Keratinocyte (primary cell): ENCODE measurements at regions not wholly inside any gene's neighbourhood (a gene's known extent, or its start where the extent isn't known, plus 50 kb on each side); places are given as distances from the start of the nearest gene placed in this dataset.

Experiments
- DNase-seq: peaks from one replicate; pipeline ENCODE4 v3.0.0-alpha.2; 2011; ENCODE audit warnings: low read depth, missing footprints, low spot score
- FAIRE-seq: peaks from 2 replicates; lab custom pipeline; 2011; peaks lifted over from hg19 to GRCh38; lab: Jason Lieb, UNC
- H2AFZ ChIP-seq: 2 replicates; pipeline ENCODE4 v1.6.0; 2012; ENCODE audit warnings: low read length, control low read depth, inconsistent platforms; ENCODE audit not compliant: control insufficient read depth
- H3K27ac ChIP-seq: 2 replicates; pipeline ENCODE4 v1.5.1; 2011; ENCODE audit warnings: low read length; ENCODE audit not compliant: control insufficient read depth, insufficient read depth
- H3K27me3 ChIP-seq: 3 replicates; pipeline ENCODE4 v1.6.0; 2011; ENCODE audit warnings: low read length; ENCODE audit not compliant: control insufficient read depth, insufficient read depth; ENCODE audit errors: extremely low read depth
- H3K36me3 ChIP-seq, 2 experiments: 2 replicates in 1 of 2; 3 replicates in 1 of 2; pipeline ENCODE4 v1.5.1; 2011; ENCODE audit warnings: low read length in 2 of 2, mild to moderate bottlenecking in 1 of 2; ENCODE audit not compliant: control insufficient read depth in 2 of 2, insufficient read depth in 2 of 2; ENCODE audit errors: extremely low read depth in 1 of 2
- H3K4me1 ChIP-seq: 3 replicates; pipeline ENCODE4 v1.5.1; 2011; ENCODE audit warnings: low read length; ENCODE audit not compliant: control insufficient read depth, insufficient read depth; ENCODE audit errors: extremely low read depth
- H3K4me2 ChIP-seq: 3 replicates; pipeline ENCODE4 v1.6.0; 2011; ENCODE audit warnings: low read depth, low read length; ENCODE audit not compliant: control insufficient read depth, insufficient read depth; ENCODE audit errors: extremely low read depth
- H3K4me3 ChIP-seq, 3 experiments: fragments of 200-600 bp in 1 of 3; sonication (generic) in 1 of 3; 2 replicates in 2 of 3; 3 replicates in 1 of 3; pipeline ENCODE4 v1.5.1; 2011 to 2016; ENCODE audit warnings: low read length in 3 of 3, mild to moderate bottlenecking in 3 of 3, control low read depth in 2 of 3, inconsistent platforms in 1 of 3, low read depth in 1 of 3, mixed read lengths in 1 of 3, mixed run types in 1 of 3, moderate library complexity in 1 of 3; ENCODE audit not compliant: control insufficient read depth in 2 of 3, insufficient read depth in 2 of 3; ENCODE audit errors: extremely low read depth in 1 of 3
- H3K79me2 ChIP-seq: 2 replicates; pipeline ENCODE4 v1.6.0; 2012; ENCODE audit warnings: low read length; ENCODE audit not compliant: control insufficient read depth, insufficient read depth
- H3K9ac ChIP-seq: 3 replicates; pipeline ENCODE4 v1.6.0; 2011; ENCODE audit warnings: low read length; ENCODE audit not compliant: control insufficient read depth, insufficient read depth; ENCODE audit errors: extremely low read depth
- H3K9me1 ChIP-seq: 3 replicates; pipeline ENCODE4 v1.6.0; 2011; ENCODE audit warnings: low read length; ENCODE audit not compliant: control insufficient read depth, insufficient read depth; ENCODE audit errors: extremely low read depth
- H3K9me3 ChIP-seq: 2 replicates; pipeline ENCODE4 v1.5.1; 2012; ENCODE audit warnings: low read depth, low read length; ENCODE audit not compliant: control insufficient read depth
- H4K20me1 ChIP-seq: 3 replicates; pipeline ENCODE4 v1.6.0; 2011; ENCODE audit warnings: low read length; ENCODE audit not compliant: control insufficient read depth, insufficient read depth; ENCODE audit errors: extremely low read depth
- CTCF ChIP-seq, 3 experiments: IDR thresholded peaks in 1 of 3; conservative IDR thresholded peaks in 1 of 3; optimal IDR thresholded peaks in 1 of 3; 2 replicates in 2 of 3; 3 replicates in 1 of 3; pipeline versions ENCODE3 to v1.5.1; 2011; ENCODE audit warnings: low read length in 3 of 3, mild to moderate bottlenecking in 3 of 3, moderate library complexity in 2 of 3, control low read depth in 1 of 3, inconsistent platforms in 1 of 3; ENCODE audit not compliant: insufficient read depth in 2 of 3; ENCODE audit errors: extremely low read depth in 1 of 3
- EZH2 ChIP-seq: IDR thresholded peaks from one replicate; pipeline ENCODE4 v1.6.1; 2012; ENCODE audit warnings: inconsistent platforms, mild to moderate bottlenecking, low read length, moderate library complexity
- dilution Hi-C: fragments of 300-500 bp; cut with MboI; formaldehyde crosslinking; loops from one replicate; pipeline ENCODE4 v1.7.0; 2020; ENCODE audit warnings: low sequenced_read_pairs; ENCODE audit not compliant: extremely low pct_ligation_motif_present

- FAIRE-seq (no peak), DNase-seq (no peak)
- dilution Hi-C loops = no loop called here
- Histone ChIP-seq H3K4me3 (no peak overlapping the region), H3K9me1 (no peaks in the 10 kb centered on the region), H3K36me3 (no peaks in the 10 kb centered on the region), H3K79me2 (no peaks in the 10 kb centered on the region), H3K9me3 (no peaks in the 10 kb centered on the region), H3K27me3 (no peaks in the 10 kb centered on the region), H2AFZ (no peak overlapping the region), H3K4me1 (no peaks in the 10 kb centered on the region), H3K27ac (no peak overlapping the region), H4K20me1 (no peaks in the 10 kb centered on the region), H3K4me2 (no peak overlapping the region), H3K9ac (no peak overlapping the region)
- TF ChIP-seq CTCF (optimal IDR thresholded peaks at IDR 0.05 in 1 of 3, IDR thresholded peaks at IDR 0.05 in 1 of 3, conservative IDR thresholded peaks at IDR 0.05 in 1 of 3; ENCODE audit: extremely low read depth in 1 of 3, insufficient read depth in 2 of 3, low read length in 3 of 3) = peak in 2 of 3 experiments; percentile 19 to 39
- no peak for TF ChIP-seq EZH2
Observed at GRCh38 chr4:32775049-32775448, 2054.9 kb downstream of the PCDH7 start.

GRCh38 chr4:32776435-32777203 lies 2056.4 kb downstream of the PCDH7 start:
- Histone ChIP-seq H3K9ac (no peak overlapping the region), H4K20me1 (no peaks in the 10 kb centered on the region), H3K36me3 (no peaks in the 10 kb centered on the region), H3K27me3 (no peaks in the 10 kb centered on the region), H2AFZ (no peak overlapping the region), H3K79me2 (no peaks in the 10 kb centered on the region), H3K4me2 (no peak overlapping the region), H3K4me3 (no peak overlapping the region), H3K9me1 (no peaks in the 10 kb centered on the region), H3K4me1 (no peaks in the 10 kb centered on the region), H3K27ac (no peak overlapping the region), H3K9me3 (no peaks in the 10 kb centered on the region)
- dilution Hi-C loops = no loop called here
- DNase-seq (no peak), FAIRE-seq (no peak)
- TF ChIP-seq EZH2 = no peak
- no peak for TF ChIP-seq CTCF (optimal IDR thresholded peaks at IDR 0.05 in 1 of 3, IDR thresholded peaks at IDR 0.05 in 1 of 3, conservative IDR thresholded peaks at IDR 0.05 in 1 of 3; ENCODE audit: extremely low read depth in 1 of 3, insufficient read depth in 2 of 3, low read length in 3 of 3)
